ENCODE measurements at regions not wholly inside any gene's neighbourhood (a gene's known extent, or its start where the extent isn't known, plus 50 kb on each side); places are given as distances from the start of the nearest gene placed in this dataset.

DNA sequence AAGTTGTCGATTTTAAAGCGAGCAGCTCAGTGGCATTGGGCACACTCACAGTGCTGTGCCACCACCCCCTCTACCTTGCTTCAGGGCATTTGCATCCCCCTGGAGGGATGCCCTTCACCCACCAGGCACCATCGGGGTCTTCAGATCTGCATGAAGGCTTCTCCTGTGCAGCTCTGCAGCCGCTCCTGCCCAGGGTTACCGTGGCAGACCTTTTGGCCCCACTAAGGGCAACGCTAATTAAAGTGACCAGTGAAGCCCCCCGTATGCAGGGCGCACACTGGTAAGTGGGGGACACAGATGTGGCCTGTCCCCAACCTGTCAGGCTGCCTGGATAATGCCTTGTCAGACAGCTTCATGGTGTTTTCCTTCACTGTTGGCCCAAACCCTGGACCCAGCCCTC is 1117.7 kb downstream of the BRD1 start:
- CTCF ChIA-PET = no interaction called here

DNA sequence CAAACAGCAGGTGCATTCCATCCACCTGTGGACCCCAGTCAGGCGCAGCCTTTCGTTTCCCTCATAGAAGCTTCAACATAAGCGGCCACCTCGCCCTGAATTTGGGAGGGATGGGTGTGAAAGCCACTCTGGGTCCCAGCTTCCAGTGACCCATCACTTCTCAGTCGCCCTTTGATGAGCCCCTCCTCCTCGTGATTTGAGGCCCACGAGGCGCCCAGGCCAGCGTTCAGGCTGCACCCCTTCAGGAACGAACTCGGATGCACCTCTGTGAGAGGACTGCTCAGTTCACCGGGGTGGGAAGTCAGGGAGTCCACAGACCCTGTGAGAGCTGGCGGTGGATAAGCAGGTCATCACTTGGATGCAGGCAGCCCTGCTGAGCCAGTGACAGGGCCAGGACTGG is 1118.2 kb downstream of the BRD1 start:
- Histone ChIP-seq H4K20me1 (ENCODE audit: insufficient read depth) (no peaks in the 10 kb centered on the region), H3K79me2 (ENCODE audit: insufficient read depth, low read length) (no peaks in the 10 kb centered on the region), H3K9me2 (ENCODE audit: insufficient read depth) (no peaks in the 10 kb centered on the region), H3K27ac (ENCODE audit: low read depth, low read length) (no peak overlapping the region), H3K9me3 (ENCODE audit: control insufficient read depth in 1 of 2, insufficient read depth in 1 of 2, low read depth in 1 of 2, low read length in 2 of 2) (no peaks in the 10 kb centered on the region), H3K4me1 (ENCODE audit: control insufficient read depth in 1 of 2, insufficient read depth in 2 of 2, low read length in 2 of 2) (no peaks in the 10 kb centered on the region), H3K27me3 (ENCODE audit: insufficient read depth, low read length) (no peaks in the 10 kb centered on the region), H3K4me3 (replicated peaks in 1 of 2; ENCODE audit: low read depth in 1 of 2, low read length in 2 of 2) (no peak overlapping the region), H3K36me3 (ENCODE audit: control insufficient read depth in 1 of 2, insufficient read depth in 2 of 2, low read length in 2 of 2) (no peaks in the 10 kb centered on the region), H3K9ac (ENCODE audit: low read length) (no peak overlapping the region), H3K4me2 (ENCODE audit: low read length) (no peak overlapping the region), H2AFZ (ENCODE audit: low read depth, low read length, poor library complexity, severe bottlenecking) (no peak overlapping the region)
- no TSS peak for BruUV-seq (replicated peaks)
- POLR2A ChIA-PET = no interaction called here
- RAD21 ChIA-PET (ENCODE audit: low non-redundant PET in 1 of 2, low total read pairs in 2 of 2, uncharacterized antibody in 2 of 2, unreplicated experiment in 2 of 2) = no interaction called here
- TF ChIP-seq ZFX (IDR thresholded peaks at IDR 0.05) = no peak
- TF ChIP-seq POLR2A (IDR thresholded peaks at IDR 0.05; ENCODE audit: borderline replicate concordance, extremely low read depth, insufficient read depth, insufficient read length) = no peak
- TF ChIP-seq YY1 (IDR thresholded peaks at IDR 0.05; ENCODE audit: extremely low read depth, insufficient replicate concordance, low read depth, low read length) = no peak
- no peak for TF ChIP-seq JUND (IDR thresholded peaks at IDR 0.05)
- no peak for TF ChIP-seq EZH2 (IDR thresholded peaks at IDR 0.05)
- TF ChIP-seq SP1 (IDR thresholded peaks at IDR 0.05; ENCODE audit: low read depth) = no peak
- no peak for TF ChIP-seq CEBPB (IDR thresholded peaks at IDR 0.05; ENCODE audit: low read depth)
- TF ChIP-seq ZNF274 (IDR thresholded peaks at IDR 0.05; ENCODE audit: low read depth, low read length) = no peak
- TF ChIP-seq, protein P1, sequence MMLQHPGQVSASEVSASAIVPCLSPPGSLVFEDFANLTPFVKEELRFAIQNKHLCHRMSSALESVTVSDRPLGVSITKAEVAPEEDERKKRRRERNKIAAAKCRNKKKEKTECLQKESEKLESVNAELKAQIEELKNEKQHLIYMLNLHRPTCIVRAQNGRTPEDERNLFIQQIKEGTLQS (IDR thresholded peaks at IDR 0.05) = no peak
- TF ChIP-seq, protein P2, sequence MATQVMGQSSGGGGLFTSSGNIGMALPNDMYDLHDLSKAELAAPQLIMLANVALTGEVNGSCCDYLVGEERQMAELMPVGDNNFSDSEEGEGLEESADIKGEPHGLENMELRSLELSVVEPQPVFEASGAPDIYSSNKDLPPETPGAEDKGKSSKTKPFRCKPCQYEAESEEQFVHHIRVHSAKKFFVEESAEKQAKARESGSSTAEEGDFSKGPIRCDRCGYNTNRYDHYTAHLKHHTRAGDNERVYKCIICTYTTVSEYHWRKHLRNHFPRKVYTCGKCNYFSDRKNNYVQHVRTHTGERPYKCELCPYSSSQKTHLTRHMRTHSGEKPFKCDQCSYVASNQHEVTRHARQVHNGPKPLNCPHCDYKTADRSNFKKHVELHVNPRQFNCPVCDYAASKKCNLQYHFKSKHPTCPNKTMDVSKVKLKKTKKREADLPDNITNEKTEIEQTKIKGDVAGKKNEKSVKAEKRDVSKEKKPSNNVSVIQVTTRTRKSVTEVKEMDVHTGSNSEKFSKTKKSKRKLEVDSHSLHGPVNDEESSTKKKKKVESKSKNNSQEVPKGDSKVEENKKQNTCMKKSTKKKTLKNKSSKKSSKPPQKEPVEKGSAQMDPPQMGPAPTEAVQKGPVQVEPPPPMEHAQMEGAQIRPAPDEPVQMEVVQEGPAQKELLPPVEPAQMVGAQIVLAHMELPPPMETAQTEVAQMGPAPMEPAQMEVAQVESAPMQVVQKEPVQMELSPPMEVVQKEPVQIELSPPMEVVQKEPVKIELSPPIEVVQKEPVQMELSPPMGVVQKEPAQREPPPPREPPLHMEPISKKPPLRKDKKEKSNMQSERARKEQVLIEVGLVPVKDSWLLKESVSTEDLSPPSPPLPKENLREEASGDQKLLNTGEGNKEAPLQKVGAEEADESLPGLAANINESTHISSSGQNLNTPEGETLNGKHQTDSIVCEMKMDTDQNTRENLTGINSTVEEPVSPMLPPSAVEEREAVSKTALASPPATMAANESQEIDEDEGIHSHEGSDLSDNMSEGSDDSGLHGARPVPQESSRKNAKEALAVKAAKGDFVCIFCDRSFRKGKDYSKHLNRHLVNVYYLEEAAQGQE (IDR thresholded peaks at IDR 0.05; ENCODE audit: low read depth) = no peak
- TF ChIP-seq SIN3A (IDR thresholded peaks at IDR 0.05; ENCODE audit: low read depth) = no peak
- TF ChIP-seq TCF7L2 (IDR thresholded peaks at IDR 0.05; ENCODE audit: borderline replicate concordance, extremely low read depth, insufficient read depth, insufficient read length) = no peak
- TF ChIP-seq CBX3 (IDR thresholded peaks at IDR 0.05; ENCODE audit: low read depth) = no peak
- no peak for TF ChIP-seq EZH2phosphoT487 (IDR thresholded peaks at IDR 0.05; ENCODE audit: borderline replicate concordance)
- TF ChIP-seq, protein P3, sequence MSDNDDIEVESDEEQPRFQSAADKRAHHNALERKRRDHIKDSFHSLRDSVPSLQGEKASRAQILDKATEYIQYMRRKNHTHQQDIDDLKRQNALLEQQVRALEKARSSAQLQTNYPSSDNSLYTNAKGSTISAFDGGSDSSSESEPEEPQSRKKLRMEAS (IDR thresholded peaks at IDR 0.05) = no peak
- TF ChIP-seq FOSL1 (IDR thresholded peaks at IDR 0.05; ENCODE audit: low read depth) = no peak
- no peak for TF ChIP-seq RAD21 (IDR thresholded peaks at IDR 0.05; ENCODE audit: low read depth)
- TF ChIP-seq EGR1 (IDR thresholded peaks at IDR 0.05; ENCODE audit: low read depth) = no peak
- TF ChIP-seq ELF1 (IDR thresholded peaks at IDR 0.05; ENCODE audit: borderline replicate concordance, low read depth) = no peak
- intact Hi-C loops (cut with micrococcal nuclease) = no loop called here
- ATAC-seq = no peak
- DNase-seq (ENCODE audit: low read depth, low spot score) = no peak
- CTCF ChIA-PET = no interaction called here

More for the DNA sequence above, 1117.7 kb downstream of the BRD1 start:
- RAD21 ChIA-PET (ENCODE audit: low non-redundant PET in 1 of 2, low total read pairs in 2 of 2, uncharacterized antibody in 2 of 2, unreplicated experiment in 2 of 2) = no interaction called here
- no peaks in the 10 kb centered on the region for H3K79me2 ChIP-seq (ENCODE audit: insufficient read depth, low read length)
- no peak for DNase-seq (ENCODE audit: low read depth, low spot score)
- H3K9ac ChIP-seq (ENCODE audit: low read length) = no peak overlapping the region
- TF ChIP-seq YY1 (IDR thresholded peaks at IDR 0.05; ENCODE audit: extremely low read depth, insufficient replicate concordance, low read depth, low read length) (no peak), ZFX (IDR thresholded peaks at IDR 0.05) (no peak), TCF7L2 (IDR thresholded peaks at IDR 0.05; ENCODE audit: borderline replicate concordance, extremely low read depth, insufficient read depth, insufficient read length) (no peak), EGR1 (IDR thresholded peaks at IDR 0.05; ENCODE audit: low read depth) (no peak), POLR2AphosphoS5 (IDR thresholded peaks at IDR 0.05; ENCODE audit: low read depth, low read length) (no peak), POLR2A (IDR thresholded peaks at IDR 0.05; ENCODE audit: borderline replicate concordance, extremely low read depth, insufficient read depth, insufficient read length) (no peak)
- no peaks in the 10 kb centered on the region for H3K9me3 ChIP-seq (ENCODE audit: control insufficient read depth in 1 of 2, insufficient read depth in 1 of 2, low read depth in 1 of 2, low read length in 2 of 2)
- H3K27me3 ChIP-seq (ENCODE audit: insufficient read depth, low read length) = no peaks in the 10 kb centered on the region
- POLR2A ChIA-PET = no interaction called here
- no peak overlapping the region for H2AFZ ChIP-seq (ENCODE audit: low read depth, low read length, poor library complexity, severe bottlenecking)
- no peaks in the 10 kb centered on the region for H4K20me1 ChIP-seq (ENCODE audit: insufficient read depth)
- H3K9me2 ChIP-seq (ENCODE audit: insufficient read depth) = no peaks in the 10 kb centered on the region
- BruUV-seq (replicated peaks) = no TSS peak
- ATAC-seq = no peak
- H3K4me2 ChIP-seq (ENCODE audit: low read length) = no peak overlapping the region
- H3K4me3 ChIP-seq (replicated peaks in 1 of 2; ENCODE audit: low read depth in 1 of 2, low read length in 2 of 2) = no peak overlapping the region
- intact Hi-C loops (cut with micrococcal nuclease) = no loop called here
- H3K36me3 ChIP-seq (ENCODE audit: control insufficient read depth in 1 of 2, insufficient read depth in 2 of 2, low read length in 2 of 2) = no peaks in the 10 kb centered on the region
- no peak overlapping the region for H3K27ac ChIP-seq (ENCODE audit: low read depth, low read length)
- H3K4me1 ChIP-seq (ENCODE audit: control insufficient read depth in 1 of 2, insufficient read depth in 2 of 2, low read length in 2 of 2) = no peaks in the 10 kb centered on the region
